ENCODE measurements at regions not wholly inside any gene's neighbourhood (a gene's known extent, or its start where the extent isn't known, plus 50 kb on each side); places are given as distances from the start of the nearest gene placed in this dataset.

- no peak for TF ChIP-seq CTCF (IDR thresholded peaks at IDR 0.05; ENCODE audit: poor library complexity, severe bottlenecking)
Measured at GRCh38 chr16:5642011-5642410, 544.4 kb upstream of the EEF2KMT start.

GRCh38 chr16:5640883-5641282, 543.3 kb upstream of the EEF2KMT start:
- ATAC-seq (ENCODE audit: low read depth) (no peak), DNase-seq (ENCODE audit: low spot score) (no peak)
- Histone ChIP-seq H3K27ac (ENCODE audit: poor library complexity, severe bottlenecking) (no peak overlapping the region), H3K4me3 (ENCODE audit: severe bottlenecking) (no peak overlapping the region), H3K36me3 (ENCODE audit: low read depth) (no peaks in the 10 kb centered on the region), H3K27me3 (ENCODE audit: insufficient read depth, poor library complexity, severe bottlenecking) (no peaks in the 10 kb centered on the region), H3K9me3 (ENCODE audit: severe bottlenecking) (no peaks in the 10 kb centered on the region), H3K4me1 (ENCODE audit: insufficient read depth, poor library complexity, severe bottlenecking) (no peaks in the 10 kb centered on the region)
- TF ChIP-seq CTCF (IDR thresholded peaks at IDR 0.05; ENCODE audit: poor library complexity, severe bottlenecking), result no peak

More at GRCh38 chr16:5642011-5642410, 544.4 kb upstream of the EEF2KMT start:
- Histone ChIP-seq H3K4me3 (ENCODE audit: severe bottlenecking) (no peak overlapping the region), H3K4me1 (ENCODE audit: insufficient read depth, poor library complexity, severe bottlenecking) (no peaks in the 10 kb centered on the region), H3K36me3 (ENCODE audit: low read depth) (no peaks in the 10 kb centered on the region), H3K27me3 (ENCODE audit: insufficient read depth, poor library complexity, severe bottlenecking) (no peaks in the 10 kb centered on the region), H3K9me3 (ENCODE audit: severe bottlenecking) (no peaks in the 10 kb centered on the region), H3K27ac (ENCODE audit: poor library complexity, severe bottlenecking) (no peak overlapping the region)
- DNase-seq (ENCODE audit: low spot score) (no peak), ATAC-seq (ENCODE audit: low read depth) (no peak)

- DNase-seq (ENCODE audit: low spot score) (no peak), ATAC-seq (ENCODE audit: low read depth) (no peak)
- TF ChIP-seq CTCF (IDR thresholded peaks at IDR 0.05; ENCODE audit: poor library complexity, severe bottlenecking), result no peak
- Histone ChIP-seq H3K4me1 (ENCODE audit: insufficient read depth, poor library complexity, severe bottlenecking) (no peaks in the 10 kb centered on the region), H3K4me3 (ENCODE audit: severe bottlenecking) (no peak overlapping the region), H3K27ac (ENCODE audit: poor library complexity, severe bottlenecking) (no peak overlapping the region), H3K27me3 (ENCODE audit: insufficient read depth, poor library complexity, severe bottlenecking) (no peaks in the 10 kb centered on the region), H3K9me3 (ENCODE audit: severe bottlenecking) (no peaks in the 10 kb centered on the region), H3K36me3 (ENCODE audit: low read depth) (no peaks in the 10 kb centered on the region)
Measured at GRCh38 chr16:5639531-5639930, 541.9 kb upstream of the EEF2KMT start.

- H3K36me3 ChIP-seq (ENCODE audit: low read depth), result no peaks in the 10 kb centered on the region
- H3K4me1 ChIP-seq (ENCODE audit: insufficient read depth, poor library complexity, severe bottlenecking), result no peaks in the 10 kb centered on the region
- no peaks in the 10 kb centered on the region for H3K27me3 ChIP-seq (ENCODE audit: insufficient read depth, poor library complexity, severe bottlenecking)
- no peak for TF ChIP-seq CTCF (IDR thresholded peaks at IDR 0.05; ENCODE audit: poor library complexity, severe bottlenecking)
- ATAC-seq (ENCODE audit: low read depth) (no peak), DNase-seq (ENCODE audit: low spot score) (no peak)
- no peaks in the 10 kb centered on the region for H3K9me3 ChIP-seq (ENCODE audit: severe bottlenecking)
- no peak overlapping the region for H3K27ac ChIP-seq (ENCODE audit: poor library complexity, severe bottlenecking)
- H3K4me3 ChIP-seq (ENCODE audit: severe bottlenecking), result no peak overlapping the region
Measured at GRCh38 chr16:5635331-5635730, 537.7 kb upstream of the EEF2KMT start.

GRCh38 chr16:5634666-5635180, 537.1 kb upstream of the EEF2KMT start:
- ATAC-seq (ENCODE audit: low read depth) (no peak), DNase-seq (ENCODE audit: low spot score) (no peak)
- no peaks in the 10 kb centered on the region for H3K36me3 ChIP-seq (ENCODE audit: low read depth)
- no peaks in the 10 kb centered on the region for H3K4me1 ChIP-seq (ENCODE audit: insufficient read depth, poor library complexity, severe bottlenecking)
- H3K27me3 ChIP-seq (ENCODE audit: insufficient read depth, poor library complexity, severe bottlenecking), result no peaks in the 10 kb centered on the region
- H3K4me3 ChIP-seq (ENCODE audit: severe bottlenecking), result no peak overlapping the region
- TF ChIP-seq CTCF (IDR thresholded peaks at IDR 0.05; ENCODE audit: poor library complexity, severe bottlenecking), result no peak
- H3K9me3 ChIP-seq (ENCODE audit: severe bottlenecking), result no peaks in the 10 kb centered on the region
- no peak overlapping the region for H3K27ac ChIP-seq (ENCODE audit: poor library complexity, severe bottlenecking)
